ENCODE measurements at regions not wholly inside any gene's neighbourhood (a gene's known extent, or its start where the extent isn't known, plus 50 kb on each side); places are given as distances from the start of the nearest gene placed in this dataset.

DNA sequence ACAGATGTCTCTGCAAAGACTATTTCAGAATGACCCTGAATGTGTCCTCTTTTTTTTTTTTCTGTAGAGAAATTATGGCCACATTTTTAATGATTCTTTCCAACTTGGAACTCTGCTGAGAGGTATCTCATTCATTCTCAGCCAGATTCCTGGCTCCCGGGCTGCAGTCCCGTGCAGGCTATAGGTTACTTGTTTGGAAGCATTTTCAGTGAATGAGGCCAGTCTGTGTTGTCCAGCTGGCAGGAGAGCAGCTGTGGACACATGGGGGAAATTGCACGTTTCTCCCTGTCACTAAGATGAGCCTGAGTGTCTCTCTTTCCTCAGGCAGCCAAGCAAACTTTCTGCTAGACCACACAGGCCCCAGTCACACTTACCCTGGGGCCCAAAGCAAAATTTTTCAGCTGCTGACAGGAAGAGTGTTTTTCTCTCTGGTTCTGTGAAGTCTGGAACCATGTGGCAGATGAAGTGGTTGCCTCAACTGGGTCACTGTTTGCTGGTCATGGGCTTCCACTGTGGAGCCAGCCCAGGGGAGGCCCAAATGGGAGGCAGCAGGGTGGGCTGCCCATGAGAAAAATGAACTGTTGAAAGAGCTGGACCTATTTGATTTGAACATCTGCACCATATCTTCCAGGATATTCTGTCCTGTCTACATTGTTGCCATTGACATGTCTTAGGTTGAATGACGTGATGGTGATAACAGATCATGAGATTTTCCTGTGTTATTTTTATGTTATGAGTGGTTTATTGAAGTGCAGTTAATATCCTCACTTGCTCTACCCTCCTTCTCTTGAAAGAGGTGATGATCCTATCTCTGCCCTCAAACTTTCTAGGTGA, 431.2 kb downstream of the LPIN1 start:
- no peak for FAIRE-seq

DNA sequence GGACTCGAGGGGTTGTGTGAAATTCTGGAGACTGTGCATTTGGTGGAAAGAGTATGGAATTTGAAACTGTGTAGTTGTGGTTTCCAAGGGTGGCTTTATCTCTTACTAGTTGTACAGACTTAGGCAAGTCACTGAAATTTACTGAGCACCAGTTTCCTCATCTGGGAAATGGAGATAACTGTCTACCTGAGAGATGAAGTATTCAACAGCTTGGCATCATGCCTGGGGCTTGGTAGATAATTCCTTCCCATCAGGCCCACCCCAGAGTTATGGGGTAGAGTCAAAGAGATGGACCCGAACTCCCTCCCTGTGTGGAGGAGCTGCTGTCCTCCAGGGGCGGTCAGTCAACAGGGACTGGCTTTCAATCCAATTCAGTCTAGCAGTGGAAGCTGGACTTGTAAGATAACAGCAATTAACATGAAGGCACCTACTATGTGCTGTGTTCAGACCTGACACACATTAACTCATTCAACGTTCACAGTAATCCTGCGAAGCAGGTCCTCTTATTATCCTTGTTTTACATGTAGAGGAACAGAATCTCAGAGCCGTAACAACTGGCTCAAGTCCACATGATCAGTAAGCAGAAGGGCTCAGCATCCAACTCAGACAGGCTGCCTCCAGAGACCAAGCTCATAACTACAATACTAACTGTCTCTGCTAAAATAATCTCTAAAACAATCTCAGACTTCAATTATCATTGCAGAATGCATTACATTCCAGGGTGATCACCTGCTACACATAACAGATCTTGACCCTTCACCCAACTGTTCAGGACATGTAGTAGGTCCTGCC, 432.1 kb downstream of the LPIN1 start:
- FAIRE-seq: no peak

- no peak for FAIRE-seq
Observed at GRCh38 chr2:12180031-12180430, 433.6 kb downstream of the LPIN1 start.

DNA sequence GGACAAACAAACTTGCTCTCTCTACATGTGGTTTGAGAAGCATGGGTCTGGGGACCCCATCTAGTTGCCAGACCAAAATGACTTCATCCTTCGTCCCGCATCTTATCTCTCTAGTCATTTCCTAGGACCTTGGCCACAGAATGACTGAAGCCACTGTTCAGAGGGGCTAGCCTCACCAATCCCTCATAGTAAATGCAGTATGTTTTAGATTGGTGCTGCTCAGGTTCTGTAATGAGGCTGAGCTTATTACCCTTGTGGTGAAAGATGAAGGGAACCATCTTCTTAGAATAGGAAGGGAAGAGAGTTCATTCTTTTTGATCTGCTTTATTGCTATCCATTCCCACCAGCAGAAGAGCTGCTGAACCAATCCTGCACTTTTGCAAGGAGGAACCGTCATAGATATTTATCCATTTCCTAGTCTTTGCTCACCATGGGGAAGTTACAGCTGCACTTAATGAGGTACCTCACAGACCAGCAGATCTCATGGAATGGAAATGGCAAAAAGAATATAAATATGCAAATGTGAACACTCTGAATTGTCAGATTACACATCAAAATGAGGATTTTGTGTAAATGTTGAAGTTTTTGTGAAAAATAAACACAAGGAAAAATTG, 436.7 kb downstream of the LPIN1 start:
- FAIRE-seq: no peak

GRCh38 chr2:12192762-12193161, 446.3 kb downstream of the LPIN1 start:
- no peak for FAIRE-seq

GRCh38 chr2:12194968-12195367, 448.5 kb downstream of the LPIN1 start:
- no peak for FAIRE-seq

DNA sequence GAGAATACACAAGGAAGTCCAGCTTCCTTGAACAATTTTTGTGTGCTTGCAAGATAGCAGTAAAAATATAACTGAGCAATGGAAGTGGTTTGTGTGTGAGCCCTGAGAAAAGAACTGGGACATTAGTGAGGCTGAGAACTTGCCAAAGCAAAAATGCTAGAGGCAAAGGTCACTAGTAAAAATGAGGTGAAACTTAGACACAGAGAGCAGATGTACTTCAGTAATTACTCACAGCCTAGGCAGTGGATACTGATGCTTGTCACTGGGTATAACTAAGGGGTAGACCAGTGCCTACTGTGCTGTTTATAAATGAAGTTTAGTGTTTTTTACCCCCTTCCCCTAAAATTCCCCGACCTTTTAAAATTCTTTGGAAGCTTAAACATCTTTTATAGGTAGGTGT, 450.1 kb downstream of the LPIN1 start:
- FAIRE-seq: no peak

- FAIRE-seq: no peak
Observed at GRCh38 chr2:12197133-12197532, 450.7 kb downstream of the LPIN1 start.

- FAIRE-seq: no peak
Observed at GRCh38 chr2:12199491-12200211, 453.2 kb downstream of the LPIN1 start.

GRCh38 chr2:12201369-12201768, 454.9 kb downstream of the LPIN1 start:
- FAIRE-seq: no peak

DNA sequence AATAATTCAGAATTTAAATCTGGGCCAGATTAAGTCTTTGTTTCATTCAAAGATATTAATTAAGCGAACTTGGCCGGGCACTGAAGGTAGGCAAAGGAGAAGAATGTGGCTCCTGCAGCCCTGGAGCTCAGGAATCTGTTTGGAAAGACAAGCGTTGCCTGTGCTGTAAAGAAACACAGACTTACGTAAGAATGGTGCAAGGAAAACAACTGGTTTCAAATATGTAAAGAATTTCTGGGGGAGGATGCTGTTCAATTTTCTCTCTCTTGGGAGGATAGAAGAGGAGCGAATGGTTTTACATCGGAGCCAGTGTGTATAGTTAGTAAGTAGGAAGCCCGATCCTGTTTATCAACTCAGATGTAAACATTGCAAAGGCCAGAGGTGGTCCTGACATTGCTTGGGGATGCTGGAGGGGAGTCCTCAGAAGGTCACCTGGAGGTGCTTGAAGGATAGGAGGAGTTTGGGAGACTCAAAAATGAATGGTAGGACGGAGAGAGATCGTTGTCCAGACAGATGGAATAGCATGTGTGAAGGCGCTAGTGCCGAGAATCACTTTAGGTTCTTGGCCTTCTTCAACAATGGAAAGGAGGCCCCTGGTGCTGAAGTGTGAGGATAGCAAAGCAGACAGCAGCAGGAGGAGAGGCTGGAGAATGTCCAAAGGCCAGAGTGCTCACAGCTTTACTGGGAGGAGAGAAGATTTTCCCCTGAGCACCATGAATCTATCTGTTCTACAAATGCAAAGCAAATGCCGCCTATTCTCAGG, 456.1 kb downstream of the LPIN1 start:
- no peak for FAIRE-seq

- FAIRE-seq: no peak
Observed at GRCh38 chr2:12203528-12203927, 457.1 kb downstream of the LPIN1 start.

- FAIRE-seq: no peak
Observed at GRCh38 chr2:12205086-12205485, 458.7 kb downstream of the LPIN1 start.

DNA sequence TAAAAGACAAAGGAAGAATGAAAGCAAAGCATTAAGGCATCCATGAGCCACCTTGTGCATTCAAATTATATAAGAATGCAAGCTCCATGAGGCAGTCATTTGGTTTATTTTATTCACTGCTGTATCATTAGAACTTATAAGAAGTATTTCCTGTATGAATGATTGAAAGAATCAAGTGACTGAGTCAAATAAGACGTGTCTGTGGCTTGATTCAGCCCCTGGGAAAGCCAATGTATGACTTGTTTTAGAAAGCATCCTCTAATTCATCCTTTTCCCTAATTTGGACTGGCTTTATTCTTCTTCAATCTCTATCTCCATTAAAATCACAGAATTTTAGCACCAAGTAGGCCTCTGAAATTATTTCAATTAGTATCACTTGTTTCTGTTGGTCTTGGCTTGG, 461.1 kb downstream of the LPIN1 start:
- FAIRE-seq: no peak

GRCh38 chr2:12210016-12210933, 463.8 kb downstream of the LPIN1 start:
- FAIRE-seq: no peak

DNA sequence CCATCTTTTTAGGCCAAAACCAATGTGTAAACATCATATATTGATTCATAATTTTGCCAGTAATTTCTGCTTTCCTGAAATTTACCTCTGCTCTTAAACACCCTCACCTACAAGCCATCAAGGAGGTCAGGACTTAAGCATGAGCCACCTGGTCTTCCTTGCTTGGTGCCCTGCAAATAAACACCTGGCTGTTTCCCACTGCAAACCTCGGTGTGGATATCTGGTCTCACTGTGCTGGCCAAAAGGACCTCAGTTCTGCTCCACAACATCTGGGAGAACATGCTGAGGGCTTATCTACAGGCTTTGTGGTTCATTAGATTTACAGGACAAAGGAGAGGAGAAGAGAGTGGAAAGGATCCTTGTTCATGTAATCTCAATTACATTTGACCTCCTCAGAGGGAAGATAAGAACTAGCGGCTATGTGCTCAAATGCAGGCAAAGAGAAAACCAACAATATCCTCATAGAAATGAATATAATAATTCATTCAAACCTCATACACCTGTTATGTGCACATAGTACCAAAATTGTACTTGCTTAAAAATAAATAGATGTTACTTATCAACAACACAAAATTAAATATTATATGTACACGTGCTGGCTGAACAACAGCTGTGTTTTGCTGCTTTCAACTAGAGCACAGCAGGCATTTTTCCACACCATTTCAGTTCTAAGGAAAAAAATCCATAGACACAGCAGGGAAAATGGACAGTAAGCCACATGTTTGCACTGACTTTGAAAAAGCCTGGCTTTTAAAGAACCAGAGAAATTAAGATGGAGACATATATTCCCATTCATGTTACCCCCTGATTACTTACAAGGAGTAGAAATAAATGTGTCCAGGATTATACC, 465.1 kb downstream of the LPIN1 start:
- FAIRE-seq: no peak

- no peak for FAIRE-seq
Observed at GRCh38 chr2:12212841-12213597, 466.6 kb downstream of the LPIN1 start.

- FAIRE-seq: no peak
Observed at GRCh38 chr2:12217175-12217574, 470.7 kb downstream of the LPIN1 start.

DNA sequence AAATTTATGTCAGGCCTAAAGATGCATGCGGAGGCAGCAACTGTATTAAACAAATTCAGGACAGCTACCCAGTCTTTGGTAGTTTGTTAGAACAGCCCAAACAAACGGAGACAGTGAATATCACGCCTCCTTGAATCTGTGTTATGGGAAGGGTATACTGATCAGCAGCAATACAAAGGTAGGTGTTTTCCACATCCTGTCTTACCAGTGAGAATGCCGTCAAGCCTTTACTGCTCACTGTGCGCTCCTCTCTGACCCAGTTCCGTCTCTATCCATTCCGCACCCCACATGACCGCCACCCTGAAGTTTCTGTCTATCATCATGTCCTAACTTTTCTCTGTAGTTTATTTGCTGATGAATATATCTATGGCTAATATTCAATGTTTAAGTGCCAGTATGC, 473.3 kb downstream of the LPIN1 start:
- no peak for FAIRE-seq
